ENCODE measurements at regions not wholly inside any gene's neighbourhood (a gene's known extent, or its start where the extent isn't known, plus 50 kb on each side); places are given as distances from the start of the nearest gene placed in this dataset.

GRCh38 chr10:4654496-4654895, 171.5 kb upstream of the AKR1E2 start:
- Histone ChIP-seq H3K27ac (ENCODE audit: low read length) (peak overlapping the region; percentile 78; the same call in 1 of the 2 replicates), H3K36me3 (ENCODE audit: control insufficient read depth, insufficient read depth, low read length) (no peaks in the 10 kb centered on the region), H3K4me3 (ENCODE audit: low read depth in 2 of 2, low read length in 2 of 2) (no peak overlapping the region), H3K9me3 (ENCODE audit: control insufficient read depth, insufficient read depth, low read depth, low read length) (peaks cover 44% of the 10 kb centered on the region), H3K27me3 (ENCODE audit: control insufficient read depth, insufficient read depth, low read length) (no peaks in the 10 kb centered on the region), H3K4me1 (ENCODE audit: control insufficient read depth, insufficient read depth, low read length) (peaks cover 14% of the 10 kb centered on the region)
- in situ Hi-C loops (cut with HindIII; ENCODE audit: low pct_unique_long_range_greater_than_20kb, low sequenced_read_pairs), result no loop called here
- ATAC-seq, result no peak
- ChIA-PET CTCF (no interaction called here), POLR2A (no interaction called here)
- intact Hi-C loops (cut with micrococcal nuclease; ENCODE audit: unreplicated experiment), result no loop called here
- BruUV-seq (replicated peaks), result no TSS peak
- no peak for DNase-seq (ENCODE audit: low read depth, low spot score)
- TF ChIP-seq TCF7L2 (IDR thresholded peaks at IDR 0.05; ENCODE audit: low read depth, low read length) (no peak), REST (IDR thresholded peaks at IDR 0.05; ENCODE audit: insufficient read depth in 1 of 2, low read depth in 2 of 2, low read length in 1 of 2) (no peak), POLR2AphosphoS5 (IDR thresholded peaks at IDR 0.05; ENCODE audit: low read depth, low read length) (no peak), SIN3A (IDR thresholded peaks at IDR 0.05; ENCODE audit: borderline replicate concordance, insufficient read depth, low read depth, low read length) (no peak), CTCF (IDR thresholded peaks at IDR 0.05) (no peak)

- ChIA-PET POLR2A (no interaction called here), CTCF (no interaction called here)
- Histone ChIP-seq H3K4me1 (ENCODE audit: control insufficient read depth, insufficient read depth, low read length) (peaks cover 14% of the 10 kb centered on the region), H3K27ac (ENCODE audit: low read length) (peak overlapping the region; percentile 48; the same call in 1 of the 2 replicates), H3K36me3 (ENCODE audit: control insufficient read depth, insufficient read depth, low read length) (no peaks in the 10 kb centered on the region), H3K9me3 (ENCODE audit: control insufficient read depth, insufficient read depth, low read depth, low read length) (peaks cover 30% of the 10 kb centered on the region; the same call in 1 of the 2 replicates), H3K4me3 (ENCODE audit: low read depth in 2 of 2, low read length in 2 of 2) (no peak overlapping the region), H3K27me3 (ENCODE audit: control insufficient read depth, insufficient read depth, low read length) (no peaks in the 10 kb centered on the region)
- no peak for ATAC-seq
- intact Hi-C loops (cut with micrococcal nuclease; ENCODE audit: unreplicated experiment), result no loop called here
- no TSS peak for BruUV-seq (replicated peaks)
- TF ChIP-seq POLR2AphosphoS5 (IDR thresholded peaks at IDR 0.05; ENCODE audit: low read depth, low read length), result no peak
- DNase-seq (ENCODE audit: low read depth, low spot score), result no peak
- in situ Hi-C loops (cut with HindIII; ENCODE audit: low pct_unique_long_range_greater_than_20kb, low sequenced_read_pairs), result no loop called here
These were observed 172.8 kb upstream of the AKR1E2 start for GRCh38 chr10:4653160-4653559.

GRCh38 chr10:4652111-4653010, 173.6 kb upstream of the AKR1E2 start:
- Histone ChIP-seq H3K9me3 (ENCODE audit: control insufficient read depth, insufficient read depth, low read depth, low read length) (peaks cover 24% of the 10 kb centered on the region; the same call in 1 of the 2 replicates), H3K4me3 (ENCODE audit: low read depth in 2 of 2, low read length in 2 of 2) (no peak overlapping the region), H3K27ac (ENCODE audit: low read length) (peak overlapping the region; percentile 89), H3K27me3 (ENCODE audit: control insufficient read depth, insufficient read depth, low read length) (no peaks in the 10 kb centered on the region), H3K4me1 (ENCODE audit: control insufficient read depth, insufficient read depth, low read length) (peaks cover 14% of the 10 kb centered on the region), H3K36me3 (ENCODE audit: control insufficient read depth, insufficient read depth, low read length) (no peaks in the 10 kb centered on the region)
- TF ChIP-seq SIN3A (IDR thresholded peaks at IDR 0.05; ENCODE audit: borderline replicate concordance, insufficient read depth, low read depth, low read length) (no peak), TCF7L2 (IDR thresholded peaks at IDR 0.05; ENCODE audit: low read depth, low read length) (no peak), CTCF (IDR thresholded peaks at IDR 0.05) (no peak), POLR2AphosphoS5 (IDR thresholded peaks at IDR 0.05; ENCODE audit: low read depth, low read length) (no peak), REST (IDR thresholded peaks at IDR 0.05; ENCODE audit: insufficient read depth in 1 of 2, low read depth in 2 of 2, low read length in 1 of 2) (no peak)
- intact Hi-C loops (cut with micrococcal nuclease; ENCODE audit: unreplicated experiment), result no loop called here
- no TSS peak for BruUV-seq (replicated peaks)
- CTCF ChIA-PET, result no interaction called here
- ATAC-seq (no peak), DNase-seq (ENCODE audit: low read depth, low spot score) (no peak)
- POLR2A ChIA-PET, result no interaction called here
- in situ Hi-C loops (cut with HindIII; ENCODE audit: low pct_unique_long_range_greater_than_20kb, low sequenced_read_pairs), result no loop called here

Measured in Panc1 (cell line).